CD4-positive, CD25-positive, alpha-beta regulatory T cell (primary cell): ENCODE measurements at regions not wholly inside any gene's neighbourhood (a gene's known extent, or its start where the extent isn't known, plus 50 kb on each side); places are given as distances from the start of the nearest gene placed in this dataset.

ENCODE experiments used
- ATAC-seq, 2 donors: fragments of 150-1000 bp; cut with Tn5 transposase; one replicate each; pipeline ENCODE4 v1.10.0; 2021; ENCODE audit warnings: low read depth in 2 of 2, moderate number of reproducible peaks in 2 of 2, moderate library complexity in 1 of 2
- DNase-seq, 3 donors: peaks; one replicate each; pipeline versions ENCODE4 v3.0.0 to v3.0.0-alpha.2; 2012 to 2022; ENCODE audit warnings: mixed read lengths in 1 of 3
- H3K27ac ChIP-seq: one replicate; pipeline ENCODE4 v1.7.0; 2013; ENCODE audit warnings: mild to moderate bottlenecking, low read length; ENCODE audit not compliant: insufficient read depth, poor library complexity, severe bottlenecking
- H3K27me3 ChIP-seq: one replicate; pipeline ENCODE4 v1.7.0; 2013; ENCODE audit warnings: low read length; ENCODE audit not compliant: control insufficient read depth, insufficient read depth
- H3K36me3 ChIP-seq: one replicate; pipeline ENCODE4 v1.7.0; 2013; ENCODE audit warnings: mild to moderate bottlenecking, low read length, moderate library complexity; ENCODE audit not compliant: control insufficient read depth, insufficient read depth
- H3K4me1 ChIP-seq: 2 replicates; pipeline ENCODE4 v1.7.0; 2013; ENCODE audit warnings: mild to moderate bottlenecking, low read length; ENCODE audit not compliant: insufficient read depth, control insufficient read depth, poor library complexity, severe bottlenecking
- H3K4me3 ChIP-seq: one replicate; pipeline ENCODE4 v1.7.0; 2013; ENCODE audit warnings: low read depth, mild to moderate bottlenecking, low read length, moderate library complexity
- H3K9me3 ChIP-seq, 2 experiments: 1 replicate in 1 of 2; 2 replicates in 1 of 2; pipeline ENCODE4 v1.7.0; 2013; ENCODE audit warnings: low read length in 2 of 2, mild to moderate bottlenecking in 1 of 2, moderate library complexity in 1 of 2; ENCODE audit not compliant: control insufficient read depth in 2 of 2
- H3K27ac Mint-ChIP-seq, 3 donors: one replicate each; pipeline ENCODE4 v1.8.0; 2020 to 2022; ENCODE audit warnings: mild to moderate bottlenecking in 3 of 3, mixed read lengths in 3 of 3, moderate library complexity in 2 of 3
- H3K27me3 Mint-ChIP-seq: one replicate; pipeline ENCODE4 v1.8.0; 2022; ENCODE audit warnings: mild to moderate bottlenecking, mixed read lengths
- H3K36me3 Mint-ChIP-seq: one replicate; pipeline ENCODE4 v1.8.0; 2020; ENCODE audit warnings: mixed read lengths
- H3K4me1 Mint-ChIP-seq, 4 donors: one replicate each; pipeline ENCODE4 v1.8.0; 2020 to 2022; ENCODE audit warnings: mixed read lengths in 4 of 4, mild to moderate bottlenecking in 1 of 4
- H3K4me3 Mint-ChIP-seq, 4 donors: one replicate each; pipeline ENCODE4 v1.8.0; 2020 to 2022; ENCODE audit warnings: mild to moderate bottlenecking in 4 of 4, mixed read lengths in 4 of 4, moderate library complexity in 3 of 4
- H3K9me3 Mint-ChIP-seq, 7 donors: one replicate each; pipeline ENCODE4 v1.8.0; 2020 to 2022; ENCODE audit warnings: mixed read lengths in 7 of 7, mild to moderate bottlenecking in 3 of 7, moderate library complexity in 2 of 7

- H3K27ac ChIP-seq = no peak overlapping the region
- H3K27me3 ChIP-seq = no peaks in the 10 kb centered on the region
- peaks cover 0 to 5% (median 3%) of the 10 kb centered on the region in 7 donors for H3K9me3 Mint-ChIP-seq
- no peaks in the 10 kb centered on the region for H3K4me1 ChIP-seq
- ATAC-seq (no peak), DNase-seq (no peak)
- no peaks in the 10 kb centered on the region for H3K4me1 Mint-ChIP-seq
- no peaks in the 10 kb centered on the region for H3K9me3 ChIP-seq
- H3K36me3 Mint-ChIP-seq = no peaks in the 10 kb centered on the region
- H3K4me3 Mint-ChIP-seq = no peak overlapping the region
- no peak overlapping the region for H3K27ac Mint-ChIP-seq
- no peak overlapping the region for H3K4me3 ChIP-seq
- H3K27me3 Mint-ChIP-seq = no peaks in the 10 kb centered on the region
- H3K36me3 ChIP-seq = no peaks in the 10 kb centered on the region
Observed at GRCh38 chr2:145260674-145261073, 740.8 kb upstream of the ZEB2 start.

- Mint-ChIP-seq H3K27me3 (no peaks in the 10 kb centered on the region), H3K36me3 (no peaks in the 10 kb centered on the region), H3K4me3 (no peak overlapping the region), H3K4me1 (no peaks in the 10 kb centered on the region), H3K9me3 (peaks cover 0 to 5% (median 3%) of the 10 kb centered on the region in 7 donors), H3K27ac (no peak overlapping the region)
- Histone ChIP-seq H3K9me3 (no peaks in the 10 kb centered on the region), H3K27ac (no peak overlapping the region), H3K36me3 (no peaks in the 10 kb centered on the region), H3K27me3 (no peaks in the 10 kb centered on the region), H3K4me1 (no peaks in the 10 kb centered on the region), H3K4me3 (no peak overlapping the region)
- DNase-seq (no peak), ATAC-seq (no peak)
Observed at GRCh38 chr2:145260081-145260480, 740.2 kb upstream of the ZEB2 start.

GRCh38 chr2:145258903-145259579 is 739.1 kb upstream of the ZEB2 start:
- H3K9me3 Mint-ChIP-seq = peaks cover 0 to 7% (median 5%) of the 10 kb centered on the region in 7 donors
- DNase-seq (peak in 1 of 3 donors; percentile 0), ATAC-seq (peak in 1 of 2 donors; percentile 37)
- no peak overlapping the region for H3K4me3 Mint-ChIP-seq
- H3K4me3 ChIP-seq = no peak overlapping the region
- no peaks in the 10 kb centered on the region for H3K27me3 Mint-ChIP-seq
- H3K36me3 Mint-ChIP-seq = no peaks in the 10 kb centered on the region
- no peak overlapping the region for H3K27ac ChIP-seq
- H3K4me1 ChIP-seq = no peaks in the 10 kb centered on the region
- no peak overlapping the region for H3K27ac Mint-ChIP-seq
- no peaks in the 10 kb centered on the region for H3K9me3 ChIP-seq
- no peaks in the 10 kb centered on the region for H3K4me1 Mint-ChIP-seq
- H3K27me3 ChIP-seq = no peaks in the 10 kb centered on the region
- no peaks in the 10 kb centered on the region for H3K36me3 ChIP-seq

GRCh38 chr2:145257931-145258330 is 738.0 kb upstream of the ZEB2 start:
- Mint-ChIP-seq H3K27me3 (no peaks in the 10 kb centered on the region), H3K9me3 (peaks cover 0 to 7% (median 5%) of the 10 kb centered on the region in 7 donors), H3K4me1 (no peaks in the 10 kb centered on the region), H3K27ac (no peak overlapping the region), H3K36me3 (no peaks in the 10 kb centered on the region), H3K4me3 (no peak overlapping the region)
- ATAC-seq = no peak
- Histone ChIP-seq H3K4me1 (no peaks in the 10 kb centered on the region), H3K4me3 (no peak overlapping the region), H3K27ac (no peak overlapping the region), H3K36me3 (no peaks in the 10 kb centered on the region), H3K27me3 (no peaks in the 10 kb centered on the region), H3K9me3 (no peaks in the 10 kb centered on the region)
- no peak for DNase-seq

- Mint-ChIP-seq H3K36me3 (no peaks in the 10 kb centered on the region), H3K27me3 (no peaks in the 10 kb centered on the region), H3K4me1 (no peaks in the 10 kb centered on the region), H3K4me3 (no peak overlapping the region), H3K9me3 (peaks cover 0 to 5% (median 5%) of the 10 kb centered on the region in 7 donors), H3K27ac (no peak overlapping the region)
- Histone ChIP-seq H3K36me3 (no peaks in the 10 kb centered on the region), H3K4me3 (no peak overlapping the region), H3K27ac (no peak overlapping the region), H3K9me3 (no peaks in the 10 kb centered on the region), H3K27me3 (no peaks in the 10 kb centered on the region), H3K4me1 (no peaks in the 10 kb centered on the region)
- ATAC-seq (no peak), DNase-seq (no peak)
Observed at GRCh38 chr2:145256551-145256950, 736.6 kb upstream of the ZEB2 start.

GRCh38 chr2:145254291-145254690 is 734.4 kb upstream of the ZEB2 start:
- Histone ChIP-seq H3K36me3 (no peaks in the 10 kb centered on the region), H3K9me3 (no peaks in the 10 kb centered on the region), H3K27me3 (no peaks in the 10 kb centered on the region), H3K4me3 (no peak overlapping the region), H3K4me1 (no peaks in the 10 kb centered on the region), H3K27ac (no peak overlapping the region)
- DNase-seq (no peak), ATAC-seq (no peak)
- Mint-ChIP-seq H3K27me3 (no peaks in the 10 kb centered on the region), H3K27ac (no peak overlapping the region), H3K9me3 (peaks cover 0 to 5% (median 1%) of the 10 kb centered on the region in 7 donors), H3K4me1 (no peaks in the 10 kb centered on the region), H3K36me3 (no peaks in the 10 kb centered on the region), H3K4me3 (no peak overlapping the region)

- peaks cover 0 to 3% (median 0%) of the 10 kb centered on the region in 7 donors for H3K9me3 Mint-ChIP-seq
- H3K9me3 ChIP-seq = no peaks in the 10 kb centered on the region
- H3K36me3 Mint-ChIP-seq = no peaks in the 10 kb centered on the region
- H3K27me3 ChIP-seq = no peaks in the 10 kb centered on the region
- DNase-seq (no peak), ATAC-seq (no peak)
- H3K27ac ChIP-seq = no peak overlapping the region
- no peak overlapping the region for H3K27ac Mint-ChIP-seq
- no peaks in the 10 kb centered on the region for H3K36me3 ChIP-seq
- no peak overlapping the region for H3K4me3 ChIP-seq
- no peak overlapping the region for H3K4me3 Mint-ChIP-seq
- no peaks in the 10 kb centered on the region for H3K27me3 Mint-ChIP-seq
- H3K4me1 Mint-ChIP-seq = no peaks in the 10 kb centered on the region
- no peaks in the 10 kb centered on the region for H3K4me1 ChIP-seq
Observed at GRCh38 chr2:145253492-145253891, 733.6 kb upstream of the ZEB2 start.

- H3K27me3 Mint-ChIP-seq = no peaks in the 10 kb centered on the region
- no peak overlapping the region for H3K27ac Mint-ChIP-seq
Observed at GRCh38 chr2:145245268-145245870, 725.5 kb upstream of the ZEB2 start.

More at GRCh38 chr2:145245268-145245870, 725.5 kb upstream of the ZEB2 start:
- Mint-ChIP-seq H3K4me3 (no peak overlapping the region), H3K4me1 (no peaks in the 10 kb centered on the region), H3K9me3 (peaks cover 0 to 4% (median 0%) of the 10 kb centered on the region in 7 donors), H3K36me3 (no peaks in the 10 kb centered on the region)
- H3K36me3 ChIP-seq = no peaks in the 10 kb centered on the region
- ATAC-seq = no peak
- DNase-seq = no peak
- H3K27ac ChIP-seq = no peak overlapping the region
- no peaks in the 10 kb centered on the region for H3K4me1 ChIP-seq
- H3K4me3 ChIP-seq = no peak overlapping the region
- no peaks in the 10 kb centered on the region for H3K27me3 ChIP-seq
- no peaks in the 10 kb centered on the region for H3K9me3 ChIP-seq
